ENCODE measurements at regions not wholly inside any gene's neighbourhood (a gene's known extent, or its start where the extent isn't known, plus 50 kb on each side); places are given as distances from the start of the nearest gene placed in this dataset.

DNA sequence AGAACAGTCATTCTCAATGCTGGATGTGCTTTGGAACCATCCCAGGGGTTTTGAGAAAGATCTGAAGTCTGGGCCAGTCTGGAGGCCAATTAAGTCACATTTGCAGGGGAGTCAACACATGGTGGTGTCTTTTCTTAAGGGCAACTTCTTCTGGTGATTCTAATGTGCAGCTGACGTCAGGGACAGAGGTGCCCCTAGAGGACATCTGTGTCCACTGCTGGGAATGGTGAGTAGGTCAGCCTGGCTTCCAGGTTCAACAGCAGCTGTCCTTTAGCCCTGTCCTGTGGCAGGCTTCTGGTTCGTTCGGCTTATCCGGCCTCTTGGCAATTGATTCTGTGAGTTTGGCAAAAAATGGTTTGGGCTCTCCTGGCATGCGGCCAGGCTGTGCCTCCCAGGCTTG lies 269.7 kb upstream of the HABP2 start:
- no peak overlapping the region for H3K27ac ChIP-seq (ENCODE audit: insufficient read depth, low read length)
- H3K4me2 ChIP-seq (ENCODE audit: extremely low read depth, insufficient read depth, low read length): no peak overlapping the region
- no peaks in the 10 kb centered on the region for H3K9me3 ChIP-seq (ENCODE audit: control insufficient read depth, insufficient read depth, low read depth, low read length)
- no peak overlapping the region for H3K4me3 ChIP-seq (replicated peaks in 1 of 4; ENCODE audit: control extremely low read depth in 1 of 4, insufficient read depth in 1 of 4, low read depth in 3 of 4, low read length in 4 of 4)
- no peak for DNase-seq (ENCODE audit: low read depth in 2 of 2)
- H3K27me3 ChIP-seq (ENCODE audit: control insufficient read depth, insufficient read depth, low read length): no peaks in the 10 kb centered on the region
- no peak overlapping the region for H3K9ac ChIP-seq (ENCODE audit: insufficient read depth, low read length)
- no peaks in the 10 kb centered on the region for H3K4me1 ChIP-seq (ENCODE audit: control insufficient read depth, extremely low read depth, insufficient read depth, low read length)
- no peaks in the 10 kb centered on the region for H3K79me2 ChIP-seq (ENCODE audit: control insufficient read depth, insufficient read depth, low read length)
- H2AFZ ChIP-seq (ENCODE audit: low read length): no peak overlapping the region
- H3K36me3 ChIP-seq (ENCODE audit: control insufficient read depth, insufficient read depth, low read length): no peaks in the 10 kb centered on the region
- H4K20me1 ChIP-seq (ENCODE audit: control insufficient read depth, extremely low read depth, insufficient read depth, low read length): no peaks in the 10 kb centered on the region
- TF ChIP-seq, protein P1, sequence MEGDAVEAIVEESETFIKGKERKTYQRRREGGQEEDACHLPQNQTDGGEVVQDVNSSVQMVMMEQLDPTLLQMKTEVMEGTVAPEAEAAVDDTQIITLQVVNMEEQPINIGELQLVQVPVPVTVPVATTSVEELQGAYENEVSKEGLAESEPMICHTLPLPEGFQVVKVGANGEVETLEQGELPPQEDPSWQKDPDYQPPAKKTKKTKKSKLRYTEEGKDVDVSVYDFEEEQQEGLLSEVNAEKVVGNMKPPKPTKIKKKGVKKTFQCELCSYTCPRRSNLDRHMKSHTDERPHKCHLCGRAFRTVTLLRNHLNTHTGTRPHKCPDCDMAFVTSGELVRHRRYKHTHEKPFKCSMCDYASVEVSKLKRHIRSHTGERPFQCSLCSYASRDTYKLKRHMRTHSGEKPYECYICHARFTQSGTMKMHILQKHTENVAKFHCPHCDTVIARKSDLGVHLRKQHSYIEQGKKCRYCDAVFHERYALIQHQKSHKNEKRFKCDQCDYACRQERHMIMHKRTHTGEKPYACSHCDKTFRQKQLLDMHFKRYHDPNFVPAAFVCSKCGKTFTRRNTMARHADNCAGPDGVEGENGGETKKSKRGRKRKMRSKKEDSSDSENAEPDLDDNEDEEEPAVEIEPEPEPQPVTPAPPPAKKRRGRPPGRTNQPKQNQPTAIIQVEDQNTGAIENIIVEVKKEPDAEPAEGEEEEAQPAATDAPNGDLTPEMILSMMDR (conservative IDR thresholded peaks at IDR 0.05 in 1 of 2, IDR thresholded peaks at IDR 0.05 in 1 of 2; ENCODE audit: low read depth in 1 of 2, low read length in 2 of 2): no peak
- no peak for TF ChIP-seq EZH2 (IDR thresholded peaks at IDR 0.05; ENCODE audit: low read length, missing control alignments)

GRCh38 chr10:113284635-113285034 lies 268.2 kb upstream of the HABP2 start:
- Histone ChIP-seq H3K4me2 (ENCODE audit: extremely low read depth, insufficient read depth, low read length) (no peak overlapping the region), H3K9ac (ENCODE audit: insufficient read depth, low read length) (no peak overlapping the region)
- DNase-seq (ENCODE audit: low read depth in 2 of 2): no peak

GRCh38 chr10:113285305-113285704 lies 267.5 kb upstream of the HABP2 start:
- no peaks in the 10 kb centered on the region for H3K27me3 ChIP-seq (ENCODE audit: control insufficient read depth, insufficient read depth, low read length)
- H3K79me2 ChIP-seq (ENCODE audit: control insufficient read depth, insufficient read depth, low read length): no peaks in the 10 kb centered on the region
- no peak overlapping the region for H3K9ac ChIP-seq (ENCODE audit: insufficient read depth, low read length)
- H4K20me1 ChIP-seq (ENCODE audit: control insufficient read depth, extremely low read depth, insufficient read depth, low read length): no peaks in the 10 kb centered on the region
- TF ChIP-seq, protein P1 (conservative IDR thresholded peaks at IDR 0.05 in 1 of 2, IDR thresholded peaks at IDR 0.05 in 1 of 2; ENCODE audit: low read depth in 1 of 2, low read length in 2 of 2): no peak
- no peak for TF ChIP-seq EZH2 (IDR thresholded peaks at IDR 0.05; ENCODE audit: low read length, missing control alignments)
- H3K4me1 ChIP-seq (ENCODE audit: control insufficient read depth, extremely low read depth, insufficient read depth, low read length): no peaks in the 10 kb centered on the region
- no peaks in the 10 kb centered on the region for H3K36me3 ChIP-seq (ENCODE audit: control insufficient read depth, insufficient read depth, low read length)
- H3K4me3 ChIP-seq (replicated peaks in 1 of 4; ENCODE audit: control extremely low read depth in 1 of 4, insufficient read depth in 1 of 4, low read depth in 3 of 4, low read length in 4 of 4): no peak overlapping the region
- H3K9me3 ChIP-seq (ENCODE audit: control insufficient read depth, insufficient read depth, low read depth, low read length): no peaks in the 10 kb centered on the region
- no peak for DNase-seq (ENCODE audit: low read depth in 2 of 2)
- no peak overlapping the region for H3K27ac ChIP-seq (ENCODE audit: insufficient read depth, low read length)
- H2AFZ ChIP-seq (ENCODE audit: low read length): no peak overlapping the region
- no peak overlapping the region for H3K4me2 ChIP-seq (ENCODE audit: extremely low read depth, insufficient read depth, low read length)

More at GRCh38 chr10:113284635-113285034, 268.2 kb upstream of the HABP2 start:
- Histone ChIP-seq H3K27ac (ENCODE audit: insufficient read depth, low read length) (no peak overlapping the region), H3K79me2 (ENCODE audit: control insufficient read depth, insufficient read depth, low read length) (no peaks in the 10 kb centered on the region), H3K4me3 (replicated peaks in 1 of 4; ENCODE audit: control extremely low read depth in 1 of 4, insufficient read depth in 1 of 4, low read depth in 3 of 4, low read length in 4 of 4) (no peak overlapping the region), H3K27me3 (ENCODE audit: control insufficient read depth, insufficient read depth, low read length) (no peaks in the 10 kb centered on the region), H3K36me3 (ENCODE audit: control insufficient read depth, insufficient read depth, low read length) (no peaks in the 10 kb centered on the region), H3K4me1 (ENCODE audit: control insufficient read depth, extremely low read depth, insufficient read depth, low read length) (no peaks in the 10 kb centered on the region), H4K20me1 (ENCODE audit: control insufficient read depth, extremely low read depth, insufficient read depth, low read length) (no peaks in the 10 kb centered on the region), H3K9me3 (ENCODE audit: control insufficient read depth, insufficient read depth, low read depth, low read length) (no peaks in the 10 kb centered on the region), H2AFZ (ENCODE audit: low read length) (no peak overlapping the region)
- TF ChIP-seq, protein P1 (conservative IDR thresholded peaks at IDR 0.05 in 1 of 2, IDR thresholded peaks at IDR 0.05 in 1 of 2; ENCODE audit: low read depth in 1 of 2, low read length in 2 of 2): no peak
- no peak for TF ChIP-seq EZH2 (IDR thresholded peaks at IDR 0.05; ENCODE audit: low read length, missing control alignments)

Data from fibroblast of lung (primary cell).